Uterus (tissue), 2 donors: ENCODE measurements at regions not wholly inside any gene's neighbourhood (a gene's known extent, or its start where the extent isn't known, plus 50 kb on each side); places are given as distances from the start of the nearest gene placed in this dataset.

Experiments used
- CTCF ChIP-seq, 4 experiments: fragments of 200-600 bp in 2 of 4; fragments of 450-650 bp in 2 of 4; sonication (generic) in 2 of 4; IDR thresholded peaks; one replicate each; pipeline ENCODE4 v1.5.1; 2016 to 2019; ENCODE audit warnings: antibody characterized with exemption in 4 of 4, mild to moderate bottlenecking in 2 of 4, moderate library complexity in 1 of 4
- POLR2A ChIP-seq, 2 donors: fragments of 450-650 bp; IDR thresholded peaks; one replicate each; pipeline ENCODE4 v1.6.1; 2016; ENCODE audit warnings: antibody characterized with exemption in 2 of 2, mild to moderate bottlenecking in 1 of 2, moderate library complexity in 1 of 2

- TF ChIP-seq CTCF (IDR thresholded peaks at IDR 0.05), result no peak
- no peak for TF ChIP-seq POLR2A (IDR thresholded peaks at IDR 0.05)
These were observed 75.6 kb upstream of the EFEMP1 start for GRCh38 chr2:55999231-55999630.
